Esophagus (tissue), 2 donors: ENCODE measurements at regions not wholly inside any gene's neighbourhood (a gene's known extent, or its start where the extent isn't known, plus 50 kb on each side); places are given as distances from the start of the nearest gene placed in this dataset.
A peak's percentile ranks its signal among the peaks of the same experiment; 100 is the strongest.

ENCODE experiments used
- H3K27ac ChIP-seq, 2 donors: one replicate each; pipeline ENCODE4 v1.5.1; 2013; ENCODE audit warnings: low read depth in 2 of 2, mild to moderate bottlenecking in 2 of 2, inconsistent platforms in 1 of 2, low read length in 1 of 2, moderate library complexity in 1 of 2
- H3K27me3 ChIP-seq, 2 donors: one replicate each; pipeline ENCODE4 v1.6.1; 2013; ENCODE audit warnings: low read length in 2 of 2, control low read depth in 1 of 2, mild to moderate bottlenecking in 1 of 2; ENCODE audit not compliant: insufficient read depth in 2 of 2, control insufficient read depth in 1 of 2
- H3K36me3 ChIP-seq, 2 donors: one replicate each; pipeline ENCODE4 v1.6.1; 2013; ENCODE audit warnings: low read length in 1 of 2; ENCODE audit not compliant: control insufficient read depth in 2 of 2, insufficient read depth in 2 of 2
- H3K4me1 ChIP-seq, 2 donors: one replicate each; pipeline ENCODE4 v1.6.1; 2013; ENCODE audit warnings: low read length in 1 of 2; ENCODE audit not compliant: control insufficient read depth in 2 of 2, insufficient read depth in 2 of 2
- H3K4me3 ChIP-seq, 2 donors: one replicate each; pipeline ENCODE4 v1.5.1; 2013; ENCODE audit warnings: low read length in 2 of 2, mild to moderate bottlenecking in 2 of 2, low read depth in 1 of 2, moderate library complexity in 1 of 2
- H3K9me3 ChIP-seq, 2 donors: one replicate each; pipeline ENCODE4 v1.6.1; 2013; ENCODE audit warnings: mild to moderate bottlenecking in 2 of 2, low read depth in 1 of 2, low read length in 1 of 2, moderate library complexity in 1 of 2; ENCODE audit not compliant: control insufficient read depth in 2 of 2, insufficient read depth in 1 of 2
- WGBS, 2 donors: extraction: QIAGEN DNeasy Blood & Tissue Kit; methylation state at CpG; one replicate each; pipeline ENCODE4 v1.1.7; 2013; 5-methylcytosine and 5-hydroxymethylcytosine counted together
- donor health status: healthy with polysubstance abuse.
- donor health status: Bipolar disorder and iron deficiency.

DNA sequence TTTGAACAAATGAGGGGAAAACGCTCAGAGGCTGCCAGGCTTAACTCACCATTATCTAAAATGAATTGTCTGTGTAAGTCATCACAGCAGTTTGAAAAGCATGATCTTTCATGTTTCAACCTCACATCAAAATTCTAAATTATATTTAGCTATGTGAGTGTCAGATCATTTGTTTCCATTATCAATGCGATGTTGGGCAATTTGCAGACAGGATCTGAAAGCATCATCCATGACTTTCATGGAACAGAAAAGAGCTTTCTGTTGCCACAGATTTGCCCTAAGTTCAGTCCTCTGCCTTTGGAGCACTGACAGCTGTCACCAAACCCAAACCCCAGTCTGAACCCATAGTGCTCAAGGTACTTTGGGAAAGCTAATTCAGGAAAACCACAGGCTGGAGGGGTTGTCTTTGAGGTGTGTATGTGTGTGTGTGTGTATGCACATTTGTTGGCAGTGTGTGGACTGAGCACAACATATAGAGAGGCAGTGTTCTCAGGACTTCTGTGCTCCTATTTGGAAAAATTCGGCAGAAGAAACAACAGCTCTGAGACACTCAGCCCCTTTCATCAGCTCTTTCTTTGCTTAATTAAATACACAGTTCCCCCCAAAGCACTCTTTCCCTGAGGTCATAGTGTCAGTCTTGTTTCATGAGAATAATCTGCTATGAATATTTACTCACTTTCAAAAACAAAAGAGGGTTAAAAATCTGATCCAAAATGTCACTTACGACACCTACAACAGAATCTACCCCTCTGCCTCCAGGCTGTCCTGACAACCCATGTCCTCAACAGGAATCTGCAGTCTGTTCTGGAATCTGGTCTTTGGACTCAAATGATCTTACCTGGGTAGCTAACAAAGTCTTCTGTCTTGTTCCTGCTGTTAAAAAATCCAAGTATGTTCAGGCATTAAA, 188.5 kb upstream of the KLF14 start:
- Histone ChIP-seq H3K4me3 (no peak overlapping the region), H3K36me3 (peaks cover 0 to 5% of the 10 kb centered on the region in 2 donors), H3K27me3 (no peaks in the 10 kb centered on the region), H3K9me3 (no peaks in the 10 kb centered on the region), H3K27ac (peak overlapping the region in 1 of 2 donors; percentile 77), H3K4me1 (peaks cover 0 to 14% of the 10 kb centered on the region in 2 donors)
- 52 to 56% methylated on average over 4 of the region's 4 CpGs for WGBS, 2 donors

DNA sequence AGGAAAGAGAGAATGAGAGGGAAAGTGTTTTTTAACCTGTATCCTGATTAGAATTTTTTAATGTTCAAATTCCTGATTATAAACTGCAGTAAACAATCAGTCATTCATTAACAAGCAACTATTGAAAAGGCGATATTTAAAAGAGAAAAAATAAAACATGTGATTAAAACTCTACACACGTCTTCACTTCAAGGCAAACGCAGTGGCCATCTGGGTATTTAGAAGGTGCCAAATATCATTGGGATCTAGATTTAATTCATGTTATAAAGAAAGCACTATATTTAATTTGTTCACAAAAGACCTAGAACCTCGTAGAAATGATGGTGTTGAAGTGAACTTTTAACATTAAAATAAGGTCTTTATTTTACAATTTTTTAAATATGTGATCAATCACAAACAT, 189.4 kb upstream of the KLF14 start:
- H3K27me3 ChIP-seq = no peaks in the 10 kb centered on the region
- peaks cover 3 to 6% of the 10 kb centered on the region in 2 donors for H3K36me3 ChIP-seq
- peaks cover 0 to 11% of the 10 kb centered on the region in 2 donors for H3K4me1 ChIP-seq
- H3K4me3 ChIP-seq = no peak overlapping the region
- H3K9me3 ChIP-seq = no peaks in the 10 kb centered on the region
- 69 to 73% methylated on average over 4 of the region's 4 CpGs for WGBS, 2 donors
- H3K27ac ChIP-seq = no peak overlapping the region

DNA sequence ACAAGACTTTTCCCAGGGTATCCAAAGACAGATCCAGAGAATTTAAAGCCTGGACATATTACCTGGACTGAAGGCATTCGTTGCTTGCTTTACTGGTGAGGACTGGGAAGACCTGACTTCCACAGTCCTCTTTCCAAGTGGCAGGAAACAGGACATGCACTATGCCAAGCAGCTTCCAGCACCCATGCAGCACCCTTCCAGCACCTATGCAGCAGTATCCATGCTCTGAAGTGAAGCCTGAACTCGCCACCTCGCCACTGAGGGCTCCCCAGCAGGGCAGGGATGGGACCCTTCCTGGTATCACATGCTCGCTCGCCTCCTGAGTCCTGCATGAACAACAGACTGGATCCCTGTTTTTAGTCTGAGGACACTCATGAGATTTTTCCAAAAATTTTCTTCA, 189.9 kb upstream of the KLF14 start:
- peak overlapping the region; percentile 1 to 43 for H3K27ac ChIP-seq
- H3K4me1 ChIP-seq = peaks cover 0 to 8% of the 10 kb centered on the region in 2 donors
- 87 to 88% methylated on average over 5 of the region's 5 CpGs for WGBS, 2 donors

DNA sequence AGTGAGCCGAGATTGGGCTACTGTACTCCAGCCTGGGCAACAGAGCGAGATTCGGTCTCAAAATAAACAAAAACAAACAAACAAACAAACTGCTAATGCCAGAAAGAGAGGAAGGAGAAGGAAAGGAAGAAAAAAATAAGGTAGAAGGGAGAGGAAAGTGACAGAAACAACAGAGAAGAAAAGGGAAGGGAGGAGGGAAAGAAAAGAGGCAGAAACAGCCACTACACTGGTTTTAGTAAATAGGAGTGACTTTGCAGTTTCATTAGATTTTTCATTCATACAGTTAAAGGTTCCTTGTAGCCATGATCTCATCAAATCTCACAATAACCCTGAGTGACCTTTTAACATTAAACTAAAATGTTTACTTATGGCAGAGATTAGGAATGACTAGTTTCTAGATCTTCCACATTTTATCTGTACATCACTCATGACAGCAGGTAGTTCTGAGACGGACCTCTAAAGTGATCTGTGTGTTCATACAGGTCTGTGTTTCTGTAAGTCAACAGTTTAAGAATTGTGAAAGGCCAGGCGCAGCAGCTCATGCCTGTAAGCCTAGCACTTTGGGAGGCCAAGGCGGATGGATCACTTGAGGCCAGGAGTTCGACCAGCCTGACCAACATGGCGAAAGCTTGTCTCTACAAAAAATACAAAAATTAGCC, 191.3 kb upstream of the KLF14 start:
- Histone ChIP-seq H3K4me1 (peaks cover 0 to 8% of the 10 kb centered on the region in 2 donors), H3K36me3 (peaks cover 3 to 6% of the 10 kb centered on the region in 2 donors), H3K9me3 (no peaks in the 10 kb centered on the region), H3K4me3 (no peak overlapping the region), H3K27ac (peak overlapping the region in 1 of 2 donors; percentile 81), H3K27me3 (no peaks in the 10 kb centered on the region)
- WGBS, 2 donors = 82 to 89% methylated on average over 8 of the region's 8 CpGs

More for the DNA sequence above, 189.9 kb upstream of the KLF14 start:
- Histone ChIP-seq H3K9me3 (no peaks in the 10 kb centered on the region), H3K4me3 (no peak overlapping the region), H3K27me3 (no peaks in the 10 kb centered on the region), H3K36me3 (peaks cover 3 to 6% of the 10 kb centered on the region in 2 donors)

DNA sequence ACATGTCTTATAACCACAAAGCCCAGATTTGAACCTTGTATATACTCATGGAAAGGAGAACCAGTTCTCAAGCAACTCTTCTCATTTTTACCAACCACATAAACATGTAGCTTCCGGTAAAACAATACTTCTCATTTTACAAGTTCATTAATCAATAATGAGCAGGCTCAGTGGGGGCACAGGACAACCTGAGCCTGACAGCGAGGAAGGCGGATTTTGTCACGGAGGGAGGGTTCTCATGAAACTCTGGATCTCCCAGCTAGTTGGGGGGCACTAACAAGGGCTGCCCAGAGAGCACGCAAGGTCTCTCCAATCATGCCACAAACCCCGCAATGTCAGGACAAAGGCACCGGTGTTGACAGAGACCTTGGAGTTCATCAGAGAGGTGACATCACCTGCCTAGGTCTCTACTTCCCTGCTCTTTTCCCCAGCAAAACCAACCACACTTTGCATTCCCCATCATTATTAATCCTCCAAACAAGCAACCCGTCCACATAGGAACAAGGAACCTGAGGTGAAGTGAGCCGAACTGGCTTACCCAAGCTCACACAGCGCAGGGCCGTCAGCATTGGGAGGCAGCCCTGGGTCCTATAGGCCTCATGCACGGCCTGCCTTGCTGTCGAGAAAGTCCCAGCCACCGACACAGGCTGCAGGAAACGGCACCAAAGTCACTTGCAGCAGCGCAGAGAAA, 192.1 kb upstream of the KLF14 start:
- 76 to 81% methylated on average over 16 of the region's 16 CpGs for WGBS, 2 donors
- H3K27me3 ChIP-seq = no peaks in the 10 kb centered on the region
- no peaks in the 10 kb centered on the region for H3K9me3 ChIP-seq
- peaks cover 3 to 6% of the 10 kb centered on the region in 2 donors for H3K36me3 ChIP-seq
- peaks cover 0 to 8% of the 10 kb centered on the region in 2 donors for H3K4me1 ChIP-seq
- no peak overlapping the region for H3K4me3 ChIP-seq
- peak overlapping the region in 1 of 2 donors; percentile 67 for H3K27ac ChIP-seq

DNA sequence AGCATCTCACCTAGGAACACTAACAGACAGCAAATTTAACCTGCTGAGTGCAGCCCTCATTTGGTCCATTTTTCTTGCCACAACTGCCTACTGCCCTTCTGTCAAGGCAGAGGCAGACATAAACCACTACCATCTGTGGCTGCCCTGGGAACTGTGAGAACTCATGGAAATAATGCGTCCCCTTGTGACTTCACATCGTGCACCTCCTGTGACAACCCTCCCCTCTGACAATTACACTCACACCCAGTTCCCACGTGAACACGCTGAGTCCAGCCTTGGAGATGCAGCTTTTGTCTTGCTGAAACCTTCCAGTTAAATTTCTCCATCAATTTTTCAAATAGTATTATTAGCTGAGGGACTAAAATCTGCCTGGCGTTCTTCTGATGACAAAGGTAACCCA, 193.1 kb upstream of the KLF14 start:
- H3K36me3 ChIP-seq = peaks cover 3% of the 10 kb centered on the region in 2 donors
- H3K9me3 ChIP-seq = no peaks in the 10 kb centered on the region
- 86 to 89% methylated on average over 5 of the region's 5 CpGs for WGBS, 2 donors
- no peak overlapping the region for H3K4me3 ChIP-seq
- peaks cover 0 to 8% of the 10 kb centered on the region in 2 donors for H3K4me1 ChIP-seq
- H3K27ac ChIP-seq = no peak overlapping the region
- no peaks in the 10 kb centered on the region for H3K27me3 ChIP-seq

DNA sequence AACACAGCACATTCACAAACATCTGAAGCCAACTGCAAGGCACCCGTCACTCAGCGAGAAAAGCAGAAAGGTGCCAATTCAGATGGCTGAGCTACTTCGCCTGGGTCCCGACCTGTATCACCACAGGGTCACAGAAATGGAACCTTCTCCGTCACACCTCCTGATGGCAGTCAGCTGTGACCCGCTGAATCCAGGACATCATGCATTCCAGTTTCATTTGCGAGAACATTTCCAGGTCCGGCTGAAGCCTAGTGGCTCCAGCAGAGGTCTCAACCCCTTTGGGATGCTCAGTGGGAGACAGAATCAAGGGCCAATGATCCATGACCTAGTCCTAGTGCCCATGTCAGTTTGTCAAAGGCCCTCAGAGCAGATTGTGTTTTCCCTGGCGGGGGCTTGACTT, 193.6 kb upstream of the KLF14 start:
- no peak overlapping the region for H3K27ac ChIP-seq

DNA sequence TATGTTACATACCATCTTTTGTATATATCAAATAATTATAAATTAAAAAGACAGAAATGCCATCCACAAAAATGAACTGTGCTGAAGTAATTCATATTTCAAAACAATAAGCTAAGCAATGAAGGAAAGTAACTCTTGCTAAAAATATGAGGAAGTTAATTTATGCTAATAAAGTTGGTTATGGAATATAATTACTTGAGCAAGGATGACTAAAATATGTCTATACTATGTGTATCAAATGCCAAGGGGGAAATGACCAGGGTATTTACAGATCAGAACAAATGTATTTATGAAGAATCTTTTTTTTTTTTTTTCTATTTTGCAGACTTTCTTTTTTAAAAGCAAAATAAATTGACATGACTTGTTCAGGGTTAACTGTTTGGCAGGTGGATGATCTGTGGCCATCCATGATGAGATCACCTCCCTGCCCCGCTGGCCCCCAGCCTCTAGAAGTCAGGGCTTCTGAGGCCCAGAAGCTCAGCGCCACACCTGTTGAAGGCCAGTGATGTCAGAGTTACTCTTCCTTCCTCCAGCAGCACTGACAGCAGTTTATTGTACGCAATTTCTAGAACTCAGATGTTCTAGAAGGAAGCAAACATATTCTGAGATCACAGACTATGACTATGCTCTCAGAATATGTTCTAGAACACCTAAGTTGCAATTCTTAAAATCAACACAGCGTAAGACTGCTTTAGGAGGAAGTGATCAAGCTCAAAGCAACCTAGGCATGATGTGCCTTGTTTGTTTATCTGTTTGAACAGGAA, 196.1 kb upstream of the KLF14 start:
- Histone ChIP-seq H3K36me3 (peaks cover 3% of the 10 kb centered on the region in 2 donors), H3K27ac (peak overlapping the region; percentile 54 to 77), H3K4me1 (peaks cover 0 to 4% of the 10 kb centered on the region in 2 donors), H3K9me3 (no peaks in the 10 kb centered on the region), H3K27me3 (no peaks in the 10 kb centered on the region), H3K4me3 (no peak overlapping the region)
- WGBS, 2 donors = 54% methylated on average over 4 of the region's 4 CpGs

More for the DNA sequence above, 193.6 kb upstream of the KLF14 start:
- Histone ChIP-seq H3K36me3 (peaks cover 3% of the 10 kb centered on the region in 2 donors), H3K4me1 (peaks cover 0 to 8% of the 10 kb centered on the region in 2 donors), H3K4me3 (no peak overlapping the region), H3K27me3 (no peaks in the 10 kb centered on the region), H3K9me3 (no peaks in the 10 kb centered on the region)
- 88 to 91% methylated on average over 9 of the region's 9 CpGs for WGBS, 2 donors

DNA sequence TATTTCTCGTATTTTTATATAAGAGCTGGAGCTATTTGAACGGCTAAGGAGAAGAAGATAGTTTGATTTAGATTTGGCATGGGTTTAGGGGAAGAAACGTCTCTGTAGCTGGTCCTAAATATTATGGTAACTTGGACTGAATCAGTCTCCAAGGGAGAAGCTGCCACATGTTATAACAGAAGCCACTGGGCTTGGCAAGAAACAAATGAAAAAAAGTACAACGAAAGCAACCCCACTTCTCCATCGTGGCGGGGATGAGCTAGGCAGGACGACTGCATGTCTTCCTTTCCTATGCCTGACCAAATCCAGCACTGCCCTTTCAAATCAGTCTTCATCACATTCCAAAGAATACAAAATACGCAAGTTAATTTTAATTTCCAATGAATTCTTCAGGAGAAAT, 196.7 kb upstream of the KLF14 start:
- no peaks in the 10 kb centered on the region for H3K9me3 ChIP-seq
- peak overlapping the region; percentile 54 to 94 for H3K27ac ChIP-seq
- H3K4me1 ChIP-seq = peaks cover 0 to 4% of the 10 kb centered on the region in 2 donors
- WGBS, 2 donors = 35 to 56% methylated on average over 8 of the region's 8 CpGs
- H3K27me3 ChIP-seq = no peaks in the 10 kb centered on the region
- H3K4me3 ChIP-seq = no peak overlapping the region
- H3K36me3 ChIP-seq = peaks cover 3% of the 10 kb centered on the region in 2 donors
